ENCODE measurements at regions not wholly inside any gene's neighbourhood (a gene's known extent, or its start where the extent isn't known, plus 50 kb on each side); places are given as distances from the start of the nearest gene placed in this dataset.

GRCh38 chr14:28952161-28952560 is 185.6 kb downstream of the FOXG1 start:
- TF ChIP-seq BHLHE40 (IDR thresholded peaks at IDR 0.05; ENCODE audit: low read depth, low read length) (no peak), JUNB (IDR thresholded peaks at IDR 0.05) (no peak)

Measured in A549 (cell line).